KMS-11 (cell line): ENCODE measurements at regions not wholly inside any gene's neighbourhood (a gene's known extent, or its start where the extent isn't known, plus 50 kb on each side); places are given as distances from the start of the nearest gene placed in this dataset.

ENCODE experiments used
- H2AFZ ChIP-seq: fragments of 200-600 bp; sonication (generic); 2 replicates; pipeline ENCODE4 v1.6.1; 2016; ENCODE audit warnings: antibody characterized with exemption, mixed run types, low read depth
- H3K27ac ChIP-seq: fragments of 200-600 bp; sonication (generic); 2 replicates; pipeline ENCODE4 v1.6.1; 2016; ENCODE audit warnings: mild to moderate bottlenecking, mixed run types
- H3K27me3 ChIP-seq: fragments of 200-600 bp; sonication (generic); 2 replicates; pipeline ENCODE4 v1.6.1; 2017; ENCODE audit warnings: mild to moderate bottlenecking, low read depth, mixed run types, moderate library complexity; ENCODE audit not compliant: insufficient read depth
- H3K36me3 ChIP-seq: fragments of 200-600 bp; sonication (generic); 2 replicates; pipeline ENCODE4 v1.6.1; 2017; ENCODE audit warnings: mild to moderate bottlenecking, mixed run types; ENCODE audit not compliant: insufficient read depth
- H3K4me1 ChIP-seq: fragments of 200-600 bp; sonication (generic); 2 replicates; pipeline ENCODE4 v1.6.1; 2016; ENCODE audit warnings: mild to moderate bottlenecking, low read depth, mixed run types; ENCODE audit not compliant: poor library complexity, severe bottlenecking
- H3K4me2 ChIP-seq: fragments of 200-600 bp; sonication (generic); 2 replicates; pipeline ENCODE4 v1.7.0; 2016; ENCODE audit warnings: mild to moderate bottlenecking, mixed run types
- H3K4me3 ChIP-seq: fragments of 200-600 bp; sonication (generic); IDR thresholded peaks from 2 replicates; pipeline ENCODE4 v1.6.1; 2017; ENCODE audit warnings: low read depth, low read length, mixed read lengths; ENCODE audit not compliant: insufficient read depth
- H3K79me2 ChIP-seq: fragments of 200-600 bp; sonication (generic); 2 replicates; pipeline ENCODE4 v1.6.1; 2016; ENCODE audit warnings: low read depth, mixed run types; ENCODE audit not compliant: insufficient read depth
- H3K9ac ChIP-seq: fragments of 200-600 bp; sonication (generic); 2 replicates; pipeline ENCODE4 v1.6.1; 2016; ENCODE audit warnings: mild to moderate bottlenecking, mixed run types
- H4K20me1 ChIP-seq: fragments of 200-600 bp; sonication (generic); 2 replicates; pipeline ENCODE4 v1.6.1; 2016; ENCODE audit warnings: mild to moderate bottlenecking, mixed run types; ENCODE audit not compliant: insufficient read depth
- CTCF ChIP-seq: fragments of 200-600 bp; sonication (generic); conservative IDR thresholded peaks from 2 replicates; pipeline ENCODE4 v1.6.1; 2017; ENCODE audit warnings: low read depth, mild to moderate bottlenecking, antibody characterized with exemption, low read length, moderate library complexity, mixed read lengths

DNA sequence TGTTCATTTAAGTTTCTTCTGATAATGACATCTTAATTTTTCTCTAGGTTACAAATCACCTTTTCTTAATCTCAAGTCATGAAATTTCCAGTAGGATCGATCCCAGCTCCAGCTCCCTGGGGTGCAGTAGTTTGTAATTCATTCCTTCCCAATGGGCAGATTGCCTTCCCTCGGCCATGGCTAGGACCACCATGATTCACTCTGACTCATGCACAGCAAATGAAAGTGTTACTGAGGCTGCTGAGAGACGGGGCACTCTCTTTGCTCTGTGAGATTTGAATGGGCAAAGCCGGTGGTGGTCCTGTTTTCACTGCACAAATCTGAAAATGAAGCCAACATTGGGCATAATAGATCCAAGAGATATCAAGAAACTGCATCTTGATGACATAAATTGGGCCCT is 202.8 kb upstream of the IRS2 start:
- H3K27me3 ChIP-seq: no peaks in the 10 kb centered on the region
- H3K27ac ChIP-seq: no peak overlapping the region
- H3K4me2 ChIP-seq: no peak overlapping the region

GRCh38 chr13:109986851-109987250 is 200.5 kb upstream of the IRS2 start:
- Histone ChIP-seq H2AFZ (no peak overlapping the region), H3K4me3 (no peak overlapping the region), H3K4me1 (peaks cover 9% of the 10 kb centered on the region), H3K9ac (no peak overlapping the region), H3K27ac (no peak overlapping the region), H3K27me3 (no peaks in the 10 kb centered on the region), H4K20me1 (no peaks in the 10 kb centered on the region), H3K36me3 (no peaks in the 10 kb centered on the region), H3K79me2 (no peaks in the 10 kb centered on the region), H3K4me2 (no peak overlapping the region)
- no peak for TF ChIP-seq CTCF

More for the DNA sequence above, 202.8 kb upstream of the IRS2 start:
- TF ChIP-seq CTCF: no peak
- Histone ChIP-seq H3K79me2 (no peaks in the 10 kb centered on the region), H4K20me1 (no peaks in the 10 kb centered on the region), H3K4me3 (no peak overlapping the region), H3K4me1 (peaks cover 9% of the 10 kb centered on the region), H2AFZ (no peak overlapping the region), H3K9ac (no peak overlapping the region), H3K36me3 (no peaks in the 10 kb centered on the region)

DNA sequence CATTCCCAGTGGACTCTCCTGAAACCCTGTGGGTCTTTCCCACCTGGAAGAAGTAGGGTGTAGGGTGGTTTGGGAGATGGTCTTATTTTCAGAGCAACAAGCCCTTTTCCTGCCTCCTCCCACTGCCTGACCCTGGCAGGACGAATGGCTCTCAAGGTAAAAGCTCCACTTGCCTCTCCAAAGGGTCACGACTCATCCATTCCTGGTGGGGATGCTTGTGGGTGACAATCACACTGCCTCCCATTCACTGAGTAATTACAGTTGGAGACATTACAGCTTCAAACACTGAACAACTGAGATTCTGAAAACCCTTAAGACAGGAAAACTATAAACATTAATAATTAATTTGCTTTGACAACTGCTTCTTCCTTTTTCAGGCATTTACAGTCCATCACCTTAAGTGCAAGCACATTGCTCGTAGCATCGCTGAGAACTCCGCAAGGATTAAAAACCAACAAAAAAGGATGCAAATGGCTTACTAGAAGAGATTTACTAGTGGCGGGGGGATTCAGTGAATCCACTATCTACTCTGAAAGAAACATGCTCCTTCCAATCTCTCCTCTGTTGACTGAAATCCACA is 199.6 kb upstream of the IRS2 start:
- no peak for TF ChIP-seq CTCF
- H3K36me3 ChIP-seq: no peaks in the 10 kb centered on the region
- H4K20me1 ChIP-seq: no peaks in the 10 kb centered on the region
- peaks cover 7% of the 10 kb centered on the region for H3K4me1 ChIP-seq
- H3K79me2 ChIP-seq: no peaks in the 10 kb centered on the region
- H3K27me3 ChIP-seq: no peaks in the 10 kb centered on the region
- no peak overlapping the region for H3K9ac ChIP-seq
- H3K27ac ChIP-seq: no peak overlapping the region
- no peak overlapping the region for H3K4me3 ChIP-seq
- H3K4me2 ChIP-seq: no peak overlapping the region
- no peak overlapping the region for H2AFZ ChIP-seq

- no peak overlapping the region for H3K9ac ChIP-seq
- H3K4me2 ChIP-seq: no peak overlapping the region
- no peaks in the 10 kb centered on the region for H3K79me2 ChIP-seq
- no peaks in the 10 kb centered on the region for H3K36me3 ChIP-seq
- no peaks in the 10 kb centered on the region for H4K20me1 ChIP-seq
- H2AFZ ChIP-seq: no peak overlapping the region
- H3K4me3 ChIP-seq: no peak overlapping the region
- no peaks in the 10 kb centered on the region for H3K4me1 ChIP-seq
- TF ChIP-seq CTCF: no peak
- no peaks in the 10 kb centered on the region for H3K27me3 ChIP-seq
- no peak overlapping the region for H3K27ac ChIP-seq
Measured at GRCh38 chr13:109983447-109983846, 197.1 kb upstream of the IRS2 start.
